ENCODE measurements at regions not wholly inside any gene's neighbourhood (a gene's known extent, or its start where the extent isn't known, plus 50 kb on each side); places are given as distances from the start of the nearest gene placed in this dataset.

DNA sequence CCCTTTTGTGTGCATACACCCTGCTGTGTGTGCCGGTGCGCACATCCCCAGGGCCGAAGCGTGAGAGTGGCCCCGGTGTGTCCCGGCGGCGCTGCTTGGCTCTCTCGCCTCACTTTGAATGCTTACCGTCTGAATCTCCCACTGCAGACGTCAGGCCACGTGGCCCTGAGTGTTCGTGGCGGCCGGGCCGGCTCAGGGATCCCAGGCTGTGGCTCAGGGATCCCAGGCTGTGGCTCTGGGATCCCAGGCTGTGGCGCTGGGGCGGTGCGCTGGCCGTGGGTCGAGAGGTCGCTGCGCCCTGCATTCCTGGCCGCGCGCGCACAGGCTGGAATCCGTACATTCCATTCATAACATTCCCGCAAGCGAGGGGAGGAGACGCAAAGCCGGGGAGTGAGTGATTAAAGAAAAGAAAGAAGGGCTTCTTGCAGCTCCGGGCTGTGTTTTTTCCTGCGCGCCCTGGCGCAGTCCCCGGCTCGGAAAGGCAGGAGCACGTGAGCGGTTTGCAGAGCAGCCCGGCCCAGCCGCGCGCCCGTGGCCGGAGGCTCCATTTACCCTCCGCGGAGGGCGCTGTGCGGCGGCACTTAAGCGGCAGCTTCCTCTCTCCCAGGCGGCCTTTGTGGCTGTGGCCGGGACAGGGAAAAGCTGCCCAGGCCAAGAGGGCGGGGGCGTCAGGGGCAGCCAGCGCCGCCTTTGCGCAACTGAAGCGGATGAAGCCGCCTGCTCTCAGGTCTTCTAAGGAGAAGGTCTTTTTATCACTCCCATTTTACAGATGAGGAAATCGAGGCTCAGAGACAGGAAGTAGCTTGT lies 87.0 kb upstream of the ALDH1L1 start (continued):
- TF ChIP-seq SAP30 (IDR thresholded peaks at IDR 0.05; ENCODE audit: insufficient read depth, insufficient replicate concordance, low read length) (no peak), ASH2L (IDR thresholded peaks at IDR 0.05; ENCODE audit: low read length) (peak; percentile 95), CHD1 (IDR thresholded peaks at IDR 0.05; ENCODE audit: low read depth, low read length) (no peak), RFX5 (IDR thresholded peaks at IDR 0.05; ENCODE audit: borderline replicate concordance, low read depth, low read length) (no peak), YY1 (IDR thresholded peaks at IDR 0.05; ENCODE audit: low read depth, low read length) (no peak), CEBPB (IDR thresholded peaks at IDR 0.05; ENCODE audit: low read depth, low read length) (peak; percentile 85), PHF8 (conservative IDR thresholded peaks at IDR 0.05; ENCODE audit: low read depth, low read length) (peak; percentile 82), GTF2F1 (IDR thresholded peaks at IDR 0.05; ENCODE audit: borderline replicate concordance, low read depth, low read length) (no peak), KDM5A (IDR thresholded peaks at IDR 0.05; ENCODE audit: low read length) (no peak)
- TF ChIP-seq, protein P1, sequence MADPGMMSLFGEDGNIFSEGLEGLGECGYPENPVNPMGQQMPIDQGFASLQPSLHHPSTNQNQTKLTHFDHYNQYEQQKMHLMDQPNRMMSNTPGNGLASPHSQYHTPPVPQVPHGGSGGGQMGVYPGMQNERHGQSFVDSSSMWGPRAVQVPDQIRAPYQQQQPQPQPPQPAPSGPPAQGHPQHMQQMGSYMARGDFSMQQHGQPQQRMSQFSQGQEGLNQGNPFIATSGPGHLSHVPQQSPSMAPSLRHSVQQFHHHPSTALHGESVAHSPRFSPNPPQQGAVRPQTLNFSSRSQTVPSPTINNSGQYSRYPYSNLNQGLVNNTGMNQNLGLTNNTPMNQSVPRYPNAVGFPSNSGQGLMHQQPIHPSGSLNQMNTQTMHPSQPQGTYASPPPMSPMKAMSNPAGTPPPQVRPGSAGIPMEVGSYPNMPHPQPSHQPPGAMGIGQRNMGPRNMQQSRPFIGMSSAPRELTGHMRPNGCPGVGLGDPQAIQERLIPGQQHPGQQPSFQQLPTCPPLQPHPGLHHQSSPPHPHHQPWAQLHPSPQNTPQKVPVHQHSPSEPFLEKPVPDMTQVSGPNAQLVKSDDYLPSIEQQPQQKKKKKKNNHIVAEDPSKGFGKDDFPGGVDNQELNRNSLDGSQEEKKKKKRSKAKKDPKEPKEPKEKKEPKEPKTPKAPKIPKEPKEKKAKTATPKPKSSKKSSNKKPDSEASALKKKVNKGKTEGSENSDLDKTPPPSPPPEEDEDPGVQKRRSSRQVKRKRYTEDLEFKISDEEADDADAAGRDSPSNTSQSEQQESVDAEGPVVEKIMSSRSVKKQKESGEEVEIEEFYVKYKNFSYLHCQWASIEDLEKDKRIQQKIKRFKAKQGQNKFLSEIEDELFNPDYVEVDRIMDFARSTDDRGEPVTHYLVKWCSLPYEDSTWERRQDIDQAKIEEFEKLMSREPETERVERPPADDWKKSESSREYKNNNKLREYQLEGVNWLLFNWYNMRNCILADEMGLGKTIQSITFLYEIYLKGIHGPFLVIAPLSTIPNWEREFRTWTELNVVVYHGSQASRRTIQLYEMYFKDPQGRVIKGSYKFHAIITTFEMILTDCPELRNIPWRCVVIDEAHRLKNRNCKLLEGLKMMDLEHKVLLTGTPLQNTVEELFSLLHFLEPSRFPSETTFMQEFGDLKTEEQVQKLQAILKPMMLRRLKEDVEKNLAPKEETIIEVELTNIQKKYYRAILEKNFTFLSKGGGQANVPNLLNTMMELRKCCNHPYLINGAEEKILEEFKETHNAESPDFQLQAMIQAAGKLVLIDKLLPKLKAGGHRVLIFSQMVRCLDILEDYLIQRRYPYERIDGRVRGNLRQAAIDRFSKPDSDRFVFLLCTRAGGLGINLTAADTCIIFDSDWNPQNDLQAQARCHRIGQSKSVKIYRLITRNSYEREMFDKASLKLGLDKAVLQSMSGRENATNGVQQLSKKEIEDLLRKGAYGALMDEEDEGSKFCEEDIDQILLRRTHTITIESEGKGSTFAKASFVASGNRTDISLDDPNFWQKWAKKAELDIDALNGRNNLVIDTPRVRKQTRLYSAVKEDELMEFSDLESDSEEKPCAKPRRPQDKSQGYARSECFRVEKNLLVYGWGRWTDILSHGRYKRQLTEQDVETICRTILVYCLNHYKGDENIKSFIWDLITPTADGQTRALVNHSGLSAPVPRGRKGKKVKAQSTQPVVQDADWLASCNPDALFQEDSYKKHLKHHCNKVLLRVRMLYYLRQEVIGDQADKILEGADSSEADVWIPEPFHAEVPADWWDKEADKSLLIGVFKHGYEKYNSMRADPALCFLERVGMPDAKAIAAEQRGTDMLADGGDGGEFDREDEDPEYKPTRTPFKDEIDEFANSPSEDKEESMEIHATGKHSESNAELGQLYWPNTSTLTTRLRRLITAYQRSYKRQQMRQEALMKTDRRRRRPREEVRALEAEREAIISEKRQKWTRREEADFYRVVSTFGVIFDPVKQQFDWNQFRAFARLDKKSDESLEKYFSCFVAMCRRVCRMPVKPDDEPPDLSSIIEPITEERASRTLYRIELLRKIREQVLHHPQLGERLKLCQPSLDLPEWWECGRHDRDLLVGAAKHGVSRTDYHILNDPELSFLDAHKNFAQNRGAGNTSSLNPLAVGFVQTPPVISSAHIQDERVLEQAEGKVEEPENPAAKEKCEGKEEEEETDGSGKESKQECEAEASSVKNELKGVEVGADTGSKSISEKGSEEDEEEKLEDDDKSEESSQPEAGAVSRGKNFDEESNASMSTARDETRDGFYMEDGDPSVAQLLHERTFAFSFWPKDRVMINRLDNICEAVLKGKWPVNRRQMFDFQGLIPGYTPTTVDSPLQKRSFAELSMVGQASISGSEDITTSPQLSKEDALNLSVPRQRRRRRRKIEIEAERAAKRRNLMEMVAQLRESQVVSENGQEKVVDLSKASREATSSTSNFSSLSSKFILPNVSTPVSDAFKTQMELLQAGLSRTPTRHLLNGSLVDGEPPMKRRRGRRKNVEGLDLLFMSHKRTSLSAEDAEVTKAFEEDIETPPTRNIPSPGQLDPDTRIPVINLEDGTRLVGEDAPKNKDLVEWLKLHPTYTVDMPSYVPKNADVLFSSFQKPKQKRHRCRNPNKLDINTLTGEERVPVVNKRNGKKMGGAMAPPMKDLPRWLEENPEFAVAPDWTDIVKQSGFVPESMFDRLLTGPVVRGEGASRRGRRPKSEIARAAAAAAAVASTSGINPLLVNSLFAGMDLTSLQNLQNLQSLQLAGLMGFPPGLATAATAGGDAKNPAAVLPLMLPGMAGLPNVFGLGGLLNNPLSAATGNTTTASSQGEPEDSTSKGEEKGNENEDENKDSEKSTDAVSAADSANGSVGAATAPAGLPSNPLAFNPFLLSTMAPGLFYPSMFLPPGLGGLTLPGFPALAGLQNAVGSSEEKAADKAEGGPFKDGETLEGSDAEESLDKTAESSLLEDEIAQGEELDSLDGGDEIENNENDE (IDR thresholded peaks at IDR 0.05; ENCODE audit: insufficient replicate concordance, low read length) = no peak
